ENCODE measurements at regions not wholly inside any gene's neighbourhood (a gene's known extent, or its start where the extent isn't known, plus 50 kb on each side); places are given as distances from the start of the nearest gene placed in this dataset.

DNA sequence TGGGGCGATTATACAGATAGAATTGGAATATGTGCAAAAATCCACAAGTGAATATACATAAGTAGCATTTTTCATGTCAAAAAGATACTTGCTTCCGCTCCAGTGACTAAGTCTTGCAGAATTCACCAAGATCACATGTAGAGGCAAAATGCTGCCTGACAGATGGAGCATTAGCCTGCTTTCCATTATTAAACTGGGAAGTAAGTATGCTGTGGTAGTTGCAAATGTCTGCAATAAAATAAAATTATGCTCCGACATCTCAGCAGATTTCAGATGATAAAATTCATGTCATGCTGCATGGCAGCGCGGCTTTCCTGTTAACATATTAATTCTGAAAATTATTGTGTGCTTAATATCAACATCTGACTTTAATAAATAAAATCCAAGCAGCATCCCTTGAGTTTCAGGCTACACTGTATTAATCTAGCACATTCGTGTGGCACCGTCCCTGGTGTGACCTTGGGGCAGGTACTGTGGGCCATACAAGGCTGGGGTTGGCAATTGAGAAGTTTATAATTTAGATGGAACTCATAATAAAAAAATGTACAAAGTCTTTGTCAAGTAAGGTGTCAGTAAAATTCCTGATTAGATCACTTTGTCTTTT lies 366.4 kb upstream of the ZP4 start:
- TF ChIP-seq, protein P1, sequence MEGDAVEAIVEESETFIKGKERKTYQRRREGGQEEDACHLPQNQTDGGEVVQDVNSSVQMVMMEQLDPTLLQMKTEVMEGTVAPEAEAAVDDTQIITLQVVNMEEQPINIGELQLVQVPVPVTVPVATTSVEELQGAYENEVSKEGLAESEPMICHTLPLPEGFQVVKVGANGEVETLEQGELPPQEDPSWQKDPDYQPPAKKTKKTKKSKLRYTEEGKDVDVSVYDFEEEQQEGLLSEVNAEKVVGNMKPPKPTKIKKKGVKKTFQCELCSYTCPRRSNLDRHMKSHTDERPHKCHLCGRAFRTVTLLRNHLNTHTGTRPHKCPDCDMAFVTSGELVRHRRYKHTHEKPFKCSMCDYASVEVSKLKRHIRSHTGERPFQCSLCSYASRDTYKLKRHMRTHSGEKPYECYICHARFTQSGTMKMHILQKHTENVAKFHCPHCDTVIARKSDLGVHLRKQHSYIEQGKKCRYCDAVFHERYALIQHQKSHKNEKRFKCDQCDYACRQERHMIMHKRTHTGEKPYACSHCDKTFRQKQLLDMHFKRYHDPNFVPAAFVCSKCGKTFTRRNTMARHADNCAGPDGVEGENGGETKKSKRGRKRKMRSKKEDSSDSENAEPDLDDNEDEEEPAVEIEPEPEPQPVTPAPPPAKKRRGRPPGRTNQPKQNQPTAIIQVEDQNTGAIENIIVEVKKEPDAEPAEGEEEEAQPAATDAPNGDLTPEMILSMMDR (IDR thresholded peaks at IDR 0.05; ENCODE audit: low read depth, low read length, missing control alignments), result no peak
- in situ Hi-C loops (cut with HindIII; ENCODE audit: low sequenced_read_pairs), result no loop called here
- no peak for DNase-seq (ENCODE audit: low read depth)

DNA sequence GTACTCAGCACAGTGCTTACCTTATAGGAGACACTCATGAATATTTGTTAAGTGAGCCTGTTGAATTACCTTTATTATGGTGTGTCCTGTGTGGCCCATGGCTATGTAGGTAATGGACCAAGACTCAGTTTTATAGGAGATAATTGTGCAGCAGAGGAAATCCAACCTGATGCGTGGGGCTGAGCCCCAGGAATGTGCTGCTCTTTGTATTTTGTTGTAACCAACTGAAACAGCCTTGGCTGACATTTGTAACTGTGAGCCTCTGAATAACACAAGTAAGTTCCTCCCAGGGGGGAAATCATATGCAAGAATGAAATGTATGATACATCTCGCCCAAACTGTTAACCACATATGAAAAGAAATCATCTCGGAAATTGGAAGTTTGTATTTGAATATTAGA lies 364.2 kb upstream of the ZP4 start:
- TF ChIP-seq, protein P1 (IDR thresholded peaks at IDR 0.05; ENCODE audit: low read depth, low read length, missing control alignments), result no peak
- H3K4me3 ChIP-seq (ENCODE audit: low read depth, low read length), result no peak overlapping the region
- DNase-seq (ENCODE audit: low read depth), result no peak
- in situ Hi-C loops (cut with HindIII; ENCODE audit: low sequenced_read_pairs), result no loop called here

More for the DNA sequence above, 366.4 kb upstream of the ZP4 start:
- H3K4me3 ChIP-seq (ENCODE audit: low read depth, low read length), result no peak overlapping the region

DNA sequence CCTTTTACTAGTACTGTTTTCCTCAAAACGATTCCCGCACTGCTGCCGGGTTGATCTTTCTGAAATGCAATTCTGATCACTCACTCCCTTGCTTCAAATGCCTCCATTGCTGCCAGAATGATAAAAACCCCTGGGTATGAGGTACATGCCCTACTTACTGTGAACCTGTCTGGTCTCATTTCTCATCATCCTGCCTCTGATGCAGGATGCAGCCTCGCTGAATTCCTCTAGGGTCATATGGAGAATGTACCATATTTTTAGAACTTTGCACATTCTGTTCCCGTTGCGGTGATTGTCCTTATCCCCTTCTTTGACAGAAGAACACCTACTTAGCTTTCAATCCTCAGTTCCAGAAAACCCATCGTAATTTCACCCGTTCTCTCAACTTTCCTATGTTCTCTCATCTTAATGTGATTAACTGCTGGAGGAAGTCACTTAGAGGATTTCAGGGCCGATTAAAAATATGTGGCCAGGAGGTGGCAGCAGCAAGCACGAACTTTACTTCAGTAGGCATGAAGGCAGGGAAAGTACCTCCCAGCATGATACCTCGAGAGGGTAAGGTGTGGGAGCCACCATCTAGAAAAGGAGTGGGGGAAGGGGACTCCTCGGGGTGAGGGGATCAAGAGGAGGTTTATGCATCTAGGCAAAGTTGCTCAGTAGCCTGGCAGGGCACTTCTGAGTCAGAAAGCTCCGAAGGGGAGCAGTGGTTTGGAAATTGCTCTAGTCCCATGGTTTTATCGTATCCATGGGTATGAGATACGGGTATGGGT lies 361.5 kb upstream of the ZP4 start:
- in situ Hi-C loops (cut with HindIII; ENCODE audit: low sequenced_read_pairs), result no loop called here
- TF ChIP-seq, protein P1 (IDR thresholded peaks at IDR 0.05; ENCODE audit: low read depth, low read length, missing control alignments), result peak; percentile 60
- no peak overlapping the region for H3K4me3 ChIP-seq (ENCODE audit: low read depth, low read length)
- peak; percentile 45 for DNase-seq (ENCODE audit: low read depth)

DNA sequence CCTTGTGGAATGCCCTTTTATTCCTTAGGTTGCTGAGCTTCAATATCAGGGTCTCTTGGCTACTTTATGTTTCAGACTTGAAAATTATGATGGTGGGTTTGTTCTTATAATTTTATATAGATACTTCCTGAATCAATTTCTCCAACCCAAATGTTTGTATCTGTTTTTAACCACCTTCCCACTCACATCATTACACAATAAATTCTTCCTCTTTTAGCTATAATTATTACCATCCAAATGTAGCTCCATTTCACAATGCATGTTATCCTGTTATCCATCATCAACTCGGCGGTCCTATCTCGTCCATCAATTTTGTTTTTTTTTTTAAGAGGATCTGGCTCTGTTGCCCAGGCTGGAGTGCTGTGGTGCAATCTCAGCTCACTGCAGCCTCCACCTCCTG lies 357.6 kb upstream of the ZP4 start:
- no peak overlapping the region for H3K4me3 ChIP-seq (ENCODE audit: low read depth, low read length)
- DNase-seq (ENCODE audit: low read depth), result no peak
- in situ Hi-C loops (cut with HindIII; ENCODE audit: low sequenced_read_pairs), result no loop called here
- TF ChIP-seq, protein P1 (IDR thresholded peaks at IDR 0.05; ENCODE audit: low read depth, low read length, missing control alignments), result no peak

DNA sequence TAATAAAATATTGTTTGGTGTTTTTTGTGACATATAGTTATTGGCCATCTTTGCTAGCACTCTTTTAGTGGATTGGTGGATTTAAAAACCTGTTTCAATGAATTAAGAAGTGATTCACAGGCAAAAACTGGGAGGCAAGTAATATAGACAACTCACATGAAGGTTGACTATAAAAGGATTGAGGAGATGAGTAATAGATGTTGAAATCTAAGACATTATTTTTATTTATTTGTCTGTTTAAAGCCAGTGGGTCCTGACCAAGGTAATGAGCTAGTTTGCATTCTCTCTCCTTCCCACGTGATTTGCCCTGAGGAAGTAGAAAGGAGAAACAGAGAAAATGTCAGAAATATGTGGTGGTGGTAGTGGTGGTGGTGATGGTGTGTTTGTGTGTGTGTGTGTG lies 351.5 kb upstream of the ZP4 start:
- DNase-seq (ENCODE audit: low read depth), result no peak
- H3K4me3 ChIP-seq (ENCODE audit: low read depth, low read length), result no peak overlapping the region
- TF ChIP-seq, protein P1 (IDR thresholded peaks at IDR 0.05; ENCODE audit: low read depth, low read length, missing control alignments), result no peak
- in situ Hi-C loops (cut with HindIII; ENCODE audit: low sequenced_read_pairs), result no loop called here

DNA sequence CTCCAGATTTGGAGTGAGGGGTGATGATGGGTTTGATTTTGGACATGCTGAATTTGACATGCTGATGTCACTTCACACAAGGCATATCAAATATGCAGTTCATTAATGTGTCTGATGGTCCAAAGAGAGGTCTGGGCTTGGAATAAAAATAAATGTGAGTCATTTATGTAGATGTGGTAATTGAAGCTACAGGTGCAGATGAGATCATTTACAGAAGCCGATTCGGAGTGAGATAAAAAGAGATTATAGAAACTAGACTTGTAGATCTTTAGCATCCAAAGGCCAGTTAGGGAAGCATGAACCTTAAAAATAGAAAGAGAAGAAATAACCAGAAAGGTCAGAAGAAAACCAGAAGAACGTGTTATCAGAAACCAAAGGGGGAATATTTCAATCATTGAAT lies 350.9 kb upstream of the ZP4 start:
- no peak for DNase-seq (ENCODE audit: low read depth)
- in situ Hi-C loops (cut with HindIII; ENCODE audit: low sequenced_read_pairs), result no loop called here
- TF ChIP-seq, protein P1 (IDR thresholded peaks at IDR 0.05; ENCODE audit: low read depth, low read length, missing control alignments), result no peak
- no peak overlapping the region for H3K4me3 ChIP-seq (ENCODE audit: low read depth, low read length)
